COLO668 (cell line): ENCODE measurements at regions not wholly inside any gene's neighbourhood (a gene's known extent, or its start where the extent isn't known, plus 50 kb on each side); places are given as distances from the start of the nearest gene placed in this dataset.
"Not testable (repeated sequence)": the region's sequence is repeated elsewhere in the genome, so short reads cannot be mapped to it uniquely, and the experiment has no call there.

Experiments
- DNase-seq: peaks from one replicate; lab custom pipeline; 2025; ENCODE audit not compliant: unreplicated experiment; lab: John Stamatoyannopoulos, UW

DNA sequence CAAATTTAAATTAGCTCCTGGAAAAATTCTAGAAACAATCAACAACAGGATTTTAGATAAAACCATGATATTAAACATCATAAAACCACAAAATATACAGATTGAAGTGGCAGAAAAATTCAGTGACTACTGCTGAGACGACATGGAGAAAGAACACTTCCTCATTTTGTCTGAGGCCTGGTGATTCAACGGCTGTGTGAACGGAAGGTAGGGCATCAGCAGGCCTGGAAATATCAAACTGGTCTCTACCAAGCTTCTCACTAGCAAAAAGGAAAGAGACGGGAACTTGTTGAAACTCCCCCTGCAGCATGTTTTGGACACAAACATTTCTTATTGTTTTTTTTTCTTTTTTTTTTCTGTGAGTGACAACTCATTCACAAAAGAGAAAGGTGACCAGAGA, 58.0 kb upstream of the AHI1 start:
- DNase-seq: no peak

DNA sequence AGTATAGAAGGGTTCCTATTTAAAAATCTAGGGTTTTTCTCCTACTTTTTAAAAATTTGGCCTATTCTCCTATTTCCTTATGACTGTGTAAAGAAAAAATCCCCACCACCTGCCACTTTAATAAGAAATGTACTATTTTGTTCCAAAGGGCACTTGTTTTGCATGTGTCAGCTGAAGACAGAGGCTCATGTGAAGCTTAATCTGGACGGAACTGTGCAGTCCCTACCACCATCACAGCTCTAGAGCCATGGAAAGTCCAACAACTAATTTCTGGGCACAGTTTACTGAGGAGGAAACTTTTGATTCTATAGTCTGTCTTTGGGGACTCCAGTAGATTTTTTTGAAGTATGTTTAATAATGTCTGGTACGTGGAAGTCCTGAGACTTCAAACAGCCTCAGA, 60.0 kb upstream of the AHI1 start:
- no peak for DNase-seq

- DNase-seq: not testable (repeated sequence)
Observed at GRCh38 chr6:135565605-135566004, 68.1 kb upstream of the AHI1 start.

DNA sequence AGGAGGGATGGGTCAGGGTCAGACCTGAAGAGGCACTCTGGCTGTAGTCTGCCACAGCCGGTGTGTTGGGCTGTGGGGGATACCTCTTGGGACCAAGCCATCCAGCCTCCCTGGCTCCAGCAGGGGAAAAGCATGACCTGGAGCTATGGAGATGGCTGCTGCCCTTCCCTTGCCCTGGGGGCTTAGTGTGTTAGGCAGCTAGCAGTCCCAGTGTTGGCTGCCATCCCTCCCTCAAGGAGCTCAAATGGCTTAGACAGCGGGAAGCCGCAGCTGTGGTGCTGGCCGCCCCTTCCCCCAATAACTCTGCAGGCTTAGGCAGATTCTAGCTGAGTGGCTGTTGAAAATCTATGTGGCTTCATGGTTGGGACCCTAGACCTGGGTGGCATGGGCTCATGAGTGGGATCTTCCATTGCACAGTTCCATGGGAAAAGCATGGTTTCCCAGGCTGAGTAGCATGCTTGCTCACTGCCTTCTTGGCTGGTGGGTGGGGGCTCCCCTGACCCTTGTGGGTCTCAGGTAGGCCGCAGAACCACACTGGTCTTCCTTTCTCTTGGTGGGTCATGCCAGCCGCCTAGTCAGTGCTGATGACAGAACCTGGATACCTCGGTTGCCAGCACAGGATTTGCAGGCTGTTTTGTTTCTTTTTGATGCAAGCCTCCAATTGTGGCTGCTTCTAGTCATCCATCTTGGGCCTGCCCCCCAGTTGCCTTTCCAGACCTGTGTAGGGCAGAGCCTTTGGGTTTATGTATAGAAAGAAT, 69.0 kb upstream of the AHI1 start:
- no peak for DNase-seq

DNA sequence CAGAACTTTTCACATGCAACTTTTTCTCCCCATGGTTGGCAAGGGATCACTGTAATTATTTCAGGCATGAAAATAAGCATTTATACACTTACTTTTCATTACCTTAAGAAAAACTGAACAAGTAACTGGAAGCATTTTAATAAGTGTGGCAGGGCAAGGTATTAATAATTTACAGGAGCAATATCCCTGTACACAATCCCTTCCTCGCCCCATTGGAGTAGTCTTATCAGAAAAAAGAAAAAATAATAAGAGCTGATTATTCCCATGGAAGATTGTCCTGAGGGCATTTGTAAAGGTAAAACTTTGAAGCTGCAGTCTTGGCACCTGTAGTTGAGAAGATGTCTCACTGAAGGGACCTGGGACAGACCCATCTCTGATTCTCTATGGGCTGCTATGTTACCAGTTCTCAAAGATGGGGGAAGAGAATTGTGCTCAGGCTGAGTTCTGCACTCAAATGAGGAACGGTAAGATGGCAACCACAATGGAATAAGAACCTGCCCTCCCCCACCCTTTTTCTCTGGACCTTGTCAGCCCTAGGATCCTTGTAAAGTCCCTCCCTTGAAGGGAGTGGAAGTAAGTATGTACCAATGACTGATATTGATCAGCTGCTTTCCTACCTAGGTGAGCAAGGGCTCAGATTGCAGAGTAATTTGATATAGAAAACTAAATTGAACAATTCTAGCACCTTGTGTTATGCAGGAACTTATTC, 70.0 kb upstream of the AHI1 start:
- DNase-seq: no peak

DNA sequence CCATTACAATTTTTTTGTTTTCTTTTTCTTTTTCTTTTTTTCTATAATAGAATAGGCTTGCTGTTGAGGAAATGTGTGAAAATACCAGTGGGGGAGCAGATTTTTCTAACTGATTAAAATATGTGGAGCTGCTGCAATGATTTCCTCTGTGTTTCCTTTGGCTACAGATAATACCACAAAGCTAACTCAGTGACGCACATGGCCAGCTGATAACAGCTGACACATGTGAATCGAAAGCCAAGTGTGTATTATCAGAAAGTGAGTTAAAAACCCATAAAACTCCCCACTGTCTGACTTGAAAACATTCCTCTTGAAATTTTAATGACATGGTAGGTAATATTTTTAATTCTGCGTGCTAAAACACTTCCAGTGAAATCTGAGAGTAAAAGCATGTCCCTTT, 70.8 kb upstream of the AHI1 start:
- DNase-seq: no peak

GRCh38 chr6:135572051-135572450, 74.5 kb upstream of the AHI1 start:
- DNase-seq: no peak

DNA sequence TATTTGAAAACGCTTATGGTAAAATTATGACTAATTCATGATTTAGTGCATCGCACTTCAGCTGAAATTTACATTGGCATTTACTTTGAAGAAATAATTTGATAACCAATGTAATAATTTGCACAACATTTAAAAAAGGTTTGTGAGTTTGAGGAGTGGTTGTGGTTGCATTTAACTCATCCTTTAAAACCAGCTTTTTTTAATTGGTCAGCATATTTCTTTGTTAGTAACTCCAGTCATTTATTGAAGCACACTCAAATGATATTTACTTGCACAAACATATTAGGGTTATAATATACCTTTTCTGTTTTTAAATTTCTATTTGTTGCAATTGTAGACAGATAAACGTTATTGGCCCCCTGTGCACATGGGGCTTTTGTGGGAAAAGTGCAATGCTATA, 78.1 kb upstream of the AHI1 start:
- no peak for DNase-seq

- DNase-seq: no peak
Observed at GRCh38 chr6:135576055-135576454, 78.5 kb upstream of the AHI1 start.

DNA sequence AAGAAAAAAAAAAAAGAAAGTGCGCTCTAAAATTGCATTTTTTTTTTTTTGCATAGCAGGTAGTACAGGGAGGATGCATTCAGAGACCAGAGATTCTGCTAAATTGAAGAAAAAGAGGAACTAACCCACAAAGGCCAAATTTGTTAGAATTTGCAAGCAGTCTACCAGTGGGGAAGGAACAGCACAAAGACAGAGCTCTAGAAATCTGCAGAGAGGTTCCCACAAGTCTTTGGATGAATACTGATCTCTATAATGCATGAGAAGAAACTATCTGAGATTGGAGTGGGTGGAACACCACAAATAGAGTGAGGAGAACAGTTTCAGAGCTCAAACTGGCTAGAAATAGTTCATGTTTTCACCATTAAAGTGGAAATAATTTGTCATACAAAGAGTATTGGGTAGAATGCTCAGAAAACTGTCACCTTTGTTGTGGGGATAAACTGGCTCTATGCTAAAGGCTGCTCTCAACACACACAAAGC, 79.6 kb upstream of the AHI1 start:
- no peak for DNase-seq

GRCh38 chr6:135578976-135579375, 81.4 kb upstream of the AHI1 start:
- DNase-seq: no peak

DNA sequence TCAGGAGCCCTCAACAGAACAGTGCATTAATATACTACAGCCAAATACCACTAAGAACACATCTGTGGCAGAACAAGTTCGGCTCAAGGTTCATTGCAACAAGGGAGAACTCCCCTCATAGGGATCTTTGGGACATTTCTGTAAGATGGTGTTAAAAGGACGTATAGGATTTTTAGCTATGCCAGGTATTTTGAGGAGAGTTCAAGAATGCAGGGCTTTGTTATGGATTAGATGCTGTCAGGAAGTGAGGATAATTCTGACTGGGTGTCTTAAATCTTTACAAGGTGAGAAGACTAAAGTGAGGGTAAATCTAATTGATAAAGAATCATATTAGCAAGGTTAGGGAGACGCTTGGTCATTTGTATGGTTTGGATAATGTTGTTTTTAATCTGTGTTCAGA, 83.7 kb upstream of the AHI1 start:
- no peak for DNase-seq

DNA sequence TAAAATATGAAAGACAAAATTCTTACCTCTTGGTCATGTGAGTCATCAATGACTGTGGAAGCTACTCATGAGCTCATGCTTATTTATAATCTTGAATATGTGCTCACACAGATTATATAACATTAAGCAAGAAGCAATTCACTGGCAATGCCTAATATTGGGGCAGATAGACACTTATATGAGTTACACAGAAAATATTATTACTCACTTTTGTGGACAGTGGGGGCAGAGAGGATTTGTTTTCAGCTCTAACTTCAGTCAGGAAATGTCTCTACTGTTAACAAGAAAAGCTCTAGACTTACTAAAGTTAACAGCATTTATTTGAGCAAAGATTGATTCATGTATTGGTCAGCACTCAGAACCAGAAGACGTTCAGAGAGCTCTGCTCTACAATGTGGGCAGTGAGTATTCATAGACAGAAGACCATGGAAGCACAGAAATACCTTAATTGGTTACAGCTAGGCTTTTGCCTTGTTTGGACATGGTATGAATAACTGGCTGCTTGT, 85.8 kb upstream of the AHI1 start:
- DNase-seq: no peak

- no peak for DNase-seq
Observed at GRCh38 chr6:135586388-135586787, 88.8 kb upstream of the AHI1 start.

DNA sequence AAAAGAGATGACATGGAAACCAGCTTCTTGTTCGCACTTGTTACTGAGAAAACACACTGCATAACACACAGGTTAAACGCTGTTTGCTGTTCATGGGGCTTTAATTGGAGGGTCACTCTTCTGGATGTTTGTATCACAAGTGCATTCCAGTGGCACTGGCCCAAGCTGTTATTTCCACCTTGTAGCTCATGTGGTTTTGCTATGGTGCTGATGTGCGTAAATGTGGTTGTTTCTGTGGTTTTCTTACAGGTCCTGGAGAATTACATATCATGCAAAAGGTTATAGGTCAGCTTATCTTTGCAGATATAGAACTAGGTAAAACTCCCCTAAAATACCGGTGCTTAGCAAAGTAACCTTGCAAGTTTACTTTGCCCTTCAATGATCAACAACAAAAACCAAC, 89.3 kb upstream of the AHI1 start:
- no peak for DNase-seq

DNA sequence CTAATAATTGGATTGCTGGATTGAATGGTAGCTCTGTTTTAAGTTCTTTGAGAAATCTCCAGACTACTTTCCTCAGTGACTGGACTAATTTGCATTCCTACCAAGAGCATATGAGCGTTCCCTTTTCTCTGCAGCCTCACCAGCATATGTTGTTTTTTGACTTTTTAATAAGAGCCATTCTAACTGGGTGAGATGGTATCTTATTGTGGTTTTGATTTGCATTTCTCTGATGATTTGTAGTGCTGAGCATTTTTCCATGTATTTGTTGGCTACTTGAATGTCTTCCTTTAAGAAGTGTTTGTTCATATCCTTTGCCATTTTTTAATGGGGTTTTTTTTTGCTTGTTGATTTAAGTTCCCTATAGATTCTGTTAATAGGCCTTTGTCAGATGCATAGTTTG, 94.7 kb upstream of the AHI1 start:
- DNase-seq: no peak

- DNase-seq: no peak
Observed at GRCh38 chr6:135594000-135594399, 96.5 kb upstream of the AHI1 start.

GRCh38 chr6:135600086-135600702, 102.7 kb upstream of the AHI1 start:
- peak; percentile 89 for DNase-seq

- no peak for DNase-seq
Observed at GRCh38 chr6:135600931-135601330, 103.4 kb upstream of the AHI1 start.

DNA sequence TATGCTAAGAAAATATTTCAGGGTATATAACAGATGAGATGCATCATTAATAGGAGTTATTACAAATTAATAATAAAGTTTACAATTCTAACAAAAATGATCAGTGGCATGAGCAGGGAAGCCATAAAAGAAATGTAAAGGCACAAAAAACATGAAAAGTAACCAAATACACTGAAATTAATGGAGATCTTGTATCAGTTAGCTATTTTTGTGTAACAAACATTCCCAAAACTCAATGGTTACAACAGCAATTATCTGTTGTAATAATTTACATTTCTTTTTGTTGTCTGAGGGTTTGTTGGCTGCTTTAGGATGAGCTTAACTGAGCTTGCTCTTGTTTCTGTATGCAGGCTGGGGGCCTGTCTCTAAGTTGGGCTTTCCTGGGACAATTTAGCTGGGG, 104.3 kb upstream of the AHI1 start:
- no peak for DNase-seq

DNA sequence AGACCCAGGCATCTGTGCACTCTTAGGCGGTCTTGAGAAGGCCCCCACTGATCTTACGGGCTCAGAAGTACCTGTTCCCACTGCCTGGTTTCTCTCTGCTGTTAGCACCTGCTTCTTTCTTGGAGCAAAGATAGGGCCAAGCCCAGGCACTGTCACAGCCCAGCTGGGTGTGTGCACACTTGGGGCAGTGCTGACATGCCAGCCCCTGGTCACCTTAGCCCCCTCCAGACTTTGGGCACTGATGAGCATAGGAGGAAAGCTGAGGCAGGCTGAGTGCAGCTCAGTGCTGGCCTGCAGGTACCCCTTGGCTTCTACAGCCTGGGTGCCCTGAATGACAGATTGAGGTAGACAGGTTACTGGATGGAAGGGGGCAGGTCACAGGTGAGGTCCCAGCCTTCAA, 105.7 kb upstream of the AHI1 start:
- DNase-seq: no peak
